ENCODE measurements at regions not wholly inside any gene's neighbourhood (a gene's known extent, or its start where the extent isn't known, plus 50 kb on each side); places are given as distances from the start of the nearest gene placed in this dataset.

DNA sequence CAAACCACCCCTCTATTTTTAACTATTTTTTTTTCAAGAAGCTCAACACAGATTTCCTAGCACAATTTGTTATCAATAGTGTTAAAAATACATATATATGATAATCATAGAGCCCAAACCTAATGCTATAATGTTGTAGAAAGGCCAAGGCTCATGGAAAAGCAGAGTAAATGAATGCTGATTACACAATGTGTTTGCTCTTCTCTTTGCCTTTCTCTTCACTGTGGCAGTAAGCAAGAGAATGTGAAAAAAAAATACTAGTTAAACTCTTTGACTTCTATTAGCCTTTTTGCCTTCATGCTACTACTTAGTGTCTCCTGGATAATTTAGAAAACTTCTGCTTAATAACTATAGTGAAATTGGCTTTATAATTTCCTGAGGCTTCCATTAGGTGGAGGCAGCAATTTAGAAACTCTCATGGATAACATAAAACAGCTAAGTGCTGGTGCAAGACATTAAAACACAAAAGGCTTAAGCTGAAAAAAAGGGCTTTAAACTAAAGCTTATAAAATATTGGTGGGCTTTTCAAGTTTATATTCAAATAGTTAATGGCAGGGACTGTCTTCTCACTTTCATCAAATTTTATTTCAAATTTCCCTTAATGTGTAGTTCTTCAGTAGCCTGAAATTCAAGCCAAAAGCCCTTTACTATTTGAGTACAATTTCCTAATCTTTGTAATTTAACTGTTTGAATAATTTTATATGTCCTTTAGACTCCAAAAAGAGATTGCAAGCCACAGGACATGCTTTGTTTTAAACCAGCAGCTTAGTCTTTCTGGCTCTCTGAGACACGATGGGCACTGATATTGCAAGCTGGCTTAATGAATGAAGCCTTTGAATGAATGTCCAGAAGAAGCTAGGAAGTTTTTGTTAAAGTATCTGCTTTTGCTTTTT, 2031.8 kb upstream of the CDH6 start:
- no peak overlapping the region for H3K27ac Mint-ChIP-seq
- no peaks in the 10 kb centered on the region for H3K27me3 Mint-ChIP-seq (ENCODE audit: insufficient read depth)
- no peak overlapping the region for H3K4me3 Mint-ChIP-seq
- peaks cover 15% of the 10 kb centered on the region for H3K9me3 Mint-ChIP-seq
- H3K4me1 Mint-ChIP-seq (ENCODE audit: low read depth), result no peaks in the 10 kb centered on the region
- no peak for DNase-seq
- TF ChIP-seq, protein P1, sequence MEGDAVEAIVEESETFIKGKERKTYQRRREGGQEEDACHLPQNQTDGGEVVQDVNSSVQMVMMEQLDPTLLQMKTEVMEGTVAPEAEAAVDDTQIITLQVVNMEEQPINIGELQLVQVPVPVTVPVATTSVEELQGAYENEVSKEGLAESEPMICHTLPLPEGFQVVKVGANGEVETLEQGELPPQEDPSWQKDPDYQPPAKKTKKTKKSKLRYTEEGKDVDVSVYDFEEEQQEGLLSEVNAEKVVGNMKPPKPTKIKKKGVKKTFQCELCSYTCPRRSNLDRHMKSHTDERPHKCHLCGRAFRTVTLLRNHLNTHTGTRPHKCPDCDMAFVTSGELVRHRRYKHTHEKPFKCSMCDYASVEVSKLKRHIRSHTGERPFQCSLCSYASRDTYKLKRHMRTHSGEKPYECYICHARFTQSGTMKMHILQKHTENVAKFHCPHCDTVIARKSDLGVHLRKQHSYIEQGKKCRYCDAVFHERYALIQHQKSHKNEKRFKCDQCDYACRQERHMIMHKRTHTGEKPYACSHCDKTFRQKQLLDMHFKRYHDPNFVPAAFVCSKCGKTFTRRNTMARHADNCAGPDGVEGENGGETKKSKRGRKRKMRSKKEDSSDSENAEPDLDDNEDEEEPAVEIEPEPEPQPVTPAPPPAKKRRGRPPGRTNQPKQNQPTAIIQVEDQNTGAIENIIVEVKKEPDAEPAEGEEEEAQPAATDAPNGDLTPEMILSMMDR (IDR thresholded peaks at IDR 0.05), result no peak
- no peaks in the 10 kb centered on the region for H3K36me3 Mint-ChIP-seq (ENCODE audit: low read depth)

DNA sequence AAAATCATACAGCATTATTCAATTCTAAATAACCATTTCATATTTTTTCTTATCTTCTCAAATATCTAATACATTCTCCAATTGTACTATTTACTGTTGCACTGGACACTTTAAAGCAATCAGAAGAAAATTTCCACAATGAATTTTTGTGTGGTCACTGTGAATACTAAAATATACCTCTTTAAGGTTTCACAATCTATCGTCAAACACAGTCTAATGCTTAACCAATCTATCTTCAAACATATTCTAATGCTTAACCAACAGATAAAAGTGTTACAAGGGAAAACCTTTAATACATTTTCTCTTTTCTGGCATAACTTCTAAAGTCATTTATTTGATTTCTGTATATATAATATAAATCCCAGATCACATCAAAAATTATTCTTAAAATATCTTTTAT, 2035.5 kb upstream of the CDH6 start:
- no peaks in the 10 kb centered on the region for H3K36me3 Mint-ChIP-seq (ENCODE audit: low read depth)
- H3K27ac Mint-ChIP-seq, result no peak overlapping the region
- no peaks in the 10 kb centered on the region for H3K27me3 Mint-ChIP-seq (ENCODE audit: insufficient read depth)
- H3K4me3 Mint-ChIP-seq, result no peak overlapping the region
- H3K4me1 Mint-ChIP-seq (ENCODE audit: low read depth), result no peaks in the 10 kb centered on the region
- DNase-seq, result no peak
- TF ChIP-seq, protein P1 (IDR thresholded peaks at IDR 0.05), result no peak
- H3K9me3 Mint-ChIP-seq, result peaks cover 10% of the 10 kb centered on the region

DNA sequence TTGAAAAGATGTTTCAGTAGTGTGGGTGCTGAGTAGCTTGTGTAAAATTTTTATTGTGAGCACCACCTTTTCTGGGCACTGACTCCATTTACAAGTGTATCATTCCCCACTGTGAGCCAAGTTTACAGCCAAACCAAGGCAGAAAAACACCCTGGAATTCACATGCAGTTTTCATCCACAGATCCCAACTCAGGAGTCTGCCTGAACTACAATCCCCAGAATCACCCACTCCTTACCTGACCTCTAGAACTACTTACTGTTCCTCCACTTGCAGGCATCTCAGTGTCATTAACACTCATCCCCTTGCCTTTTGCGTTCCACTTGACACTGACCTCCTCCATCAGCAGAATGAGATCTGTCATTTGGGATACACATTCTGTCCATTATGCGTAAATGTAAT, 2042.6 kb upstream of the CDH6 start:
- no peak overlapping the region for H3K27ac Mint-ChIP-seq
- no peaks in the 10 kb centered on the region for H3K27me3 Mint-ChIP-seq (ENCODE audit: insufficient read depth)
- H3K36me3 Mint-ChIP-seq (ENCODE audit: low read depth), result no peaks in the 10 kb centered on the region
- TF ChIP-seq, protein P1 (IDR thresholded peaks at IDR 0.05), result no peak
- H3K4me3 Mint-ChIP-seq, result no peak overlapping the region
- no peak for DNase-seq
- H3K9me3 Mint-ChIP-seq, result peaks cover 13% of the 10 kb centered on the region
- no peaks in the 10 kb centered on the region for H3K4me1 Mint-ChIP-seq (ENCODE audit: low read depth)

DNA sequence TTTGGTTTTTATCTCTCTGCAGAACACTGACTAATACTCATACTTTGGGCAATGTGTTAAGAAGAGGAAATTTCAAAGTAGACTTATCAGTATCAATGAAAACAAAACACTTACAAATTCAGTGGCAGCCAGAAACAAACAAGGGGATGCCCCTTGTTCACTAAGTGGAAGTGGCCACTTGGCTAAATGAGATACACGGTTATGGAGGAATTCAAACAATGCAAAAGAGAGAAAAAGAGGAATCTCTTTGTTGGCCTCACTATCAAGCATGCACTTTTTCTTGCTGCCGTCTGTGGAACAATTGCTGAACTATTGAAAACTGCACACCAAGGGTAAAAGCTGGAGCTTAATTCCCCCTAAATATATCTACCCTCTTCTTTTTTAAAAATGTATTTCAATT, 2044.9 kb upstream of the CDH6 start:
- Mint-ChIP-seq H3K27me3 (ENCODE audit: insufficient read depth) (no peaks in the 10 kb centered on the region), H3K36me3 (ENCODE audit: low read depth) (no peaks in the 10 kb centered on the region), H3K4me3 (no peak overlapping the region), H3K9me3 (peaks cover 13% of the 10 kb centered on the region), H3K4me1 (ENCODE audit: low read depth) (no peaks in the 10 kb centered on the region), H3K27ac (no peak overlapping the region)
- DNase-seq, result no peak
- TF ChIP-seq, protein P1 (IDR thresholded peaks at IDR 0.05), result no peak

DNA sequence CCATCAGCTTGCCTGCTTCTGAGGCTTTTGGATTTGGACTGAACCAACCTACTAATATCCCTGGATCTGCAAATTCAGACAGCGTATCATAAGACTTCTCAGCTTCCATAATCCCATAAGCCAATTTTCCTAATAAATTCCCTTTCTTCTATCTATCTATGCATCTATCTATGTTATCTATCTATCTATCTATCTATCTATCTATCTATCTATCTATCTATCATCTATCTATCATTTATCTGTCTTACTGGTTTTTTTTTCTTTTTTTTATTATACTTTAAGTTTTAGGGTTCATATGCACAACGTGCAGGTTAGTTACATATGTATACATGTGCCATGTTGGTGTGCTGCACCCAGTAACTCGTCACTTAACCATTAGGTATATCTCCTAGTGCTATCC, 2045.4 kb upstream of the CDH6 start:
- Mint-ChIP-seq H3K36me3 (ENCODE audit: low read depth) (no peaks in the 10 kb centered on the region), H3K27me3 (ENCODE audit: insufficient read depth) (no peaks in the 10 kb centered on the region), H3K9me3 (peaks cover 13% of the 10 kb centered on the region), H3K4me3 (no peak overlapping the region), H3K4me1 (ENCODE audit: low read depth) (no peaks in the 10 kb centered on the region), H3K27ac (no peak overlapping the region)
- no peak for DNase-seq
- TF ChIP-seq, protein P1 (IDR thresholded peaks at IDR 0.05), result no peak
